Forelimb muscle (tissue), 1 donor: ENCODE measurements at regions not wholly inside any gene's neighbourhood (a gene's known extent, or its start where the extent isn't known, plus 50 kb on each side); places are given as distances from the start of the nearest gene placed in this dataset.

Source experiments
- DNase-seq: peaks from one replicate; pipeline ENCODE4 v3.0.0-alpha.2; 2013; ENCODE audit warnings: low read depth

DNA sequence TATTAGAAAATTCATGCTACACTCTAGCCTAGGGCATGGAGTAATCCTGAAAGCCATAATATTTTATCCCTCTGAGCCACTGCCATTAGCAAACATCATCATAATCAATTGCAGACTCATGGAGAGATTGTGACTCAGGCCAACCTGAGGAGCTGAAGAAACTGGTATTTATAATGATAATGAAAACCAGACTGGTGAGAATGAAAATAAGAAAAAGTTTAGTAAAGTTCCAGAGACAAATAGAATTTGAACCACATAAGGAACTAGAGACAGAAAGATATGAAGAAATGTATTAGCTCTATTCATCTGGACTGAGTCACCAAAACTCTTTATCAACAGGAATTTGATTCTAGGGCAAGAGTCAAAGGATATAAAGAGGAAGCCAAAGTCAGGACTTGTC, 158.7 kb downstream of the DRD1 start:
- DNase-seq: no peak

DNA sequence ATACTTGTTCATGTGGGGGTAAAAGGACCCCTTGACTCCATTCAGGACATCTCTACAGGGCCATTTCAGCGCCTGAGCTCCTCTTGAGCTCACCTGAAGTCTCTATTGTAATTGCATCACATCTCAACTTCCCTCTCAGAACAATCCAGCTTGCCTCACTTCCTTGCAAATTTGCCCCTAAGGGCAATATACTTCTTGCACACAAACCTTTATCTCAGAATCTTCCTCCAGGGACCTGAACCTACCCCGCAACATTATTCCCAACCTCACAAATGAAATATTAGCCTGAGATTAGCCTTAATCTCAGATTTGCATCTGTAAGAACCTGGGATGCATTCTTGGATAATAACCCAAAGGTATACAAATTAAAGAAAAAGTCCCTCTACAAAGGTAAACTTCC, 159.2 kb downstream of the DRD1 start:
- DNase-seq: no peak

- no peak for DNase-seq
Measured at GRCh38 chr5:175282611-175283225, 161.3 kb downstream of the DRD1 start.

DNA sequence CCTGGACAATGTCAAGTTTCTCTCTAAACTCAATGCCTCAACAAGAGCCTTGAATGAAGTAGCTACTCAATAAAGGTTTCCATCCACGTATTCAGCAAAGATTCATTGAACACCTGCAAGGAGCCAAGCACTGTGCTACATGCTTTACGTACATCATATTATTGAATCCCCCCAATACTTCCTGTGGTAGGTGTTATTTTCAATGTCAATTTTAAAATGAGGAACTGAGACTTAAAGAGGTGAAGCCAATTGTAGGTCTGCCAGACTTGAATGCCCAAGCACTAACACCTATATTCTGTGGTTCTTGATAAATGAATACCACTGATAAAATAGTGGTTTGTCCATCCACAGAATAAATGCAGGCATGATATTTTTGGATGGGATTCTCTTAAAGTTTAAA, 162.3 kb downstream of the DRD1 start:
- DNase-seq: no peak

- DNase-seq: no peak
Measured at GRCh38 chr5:175281257-175281656, 162.7 kb downstream of the DRD1 start.

DNA sequence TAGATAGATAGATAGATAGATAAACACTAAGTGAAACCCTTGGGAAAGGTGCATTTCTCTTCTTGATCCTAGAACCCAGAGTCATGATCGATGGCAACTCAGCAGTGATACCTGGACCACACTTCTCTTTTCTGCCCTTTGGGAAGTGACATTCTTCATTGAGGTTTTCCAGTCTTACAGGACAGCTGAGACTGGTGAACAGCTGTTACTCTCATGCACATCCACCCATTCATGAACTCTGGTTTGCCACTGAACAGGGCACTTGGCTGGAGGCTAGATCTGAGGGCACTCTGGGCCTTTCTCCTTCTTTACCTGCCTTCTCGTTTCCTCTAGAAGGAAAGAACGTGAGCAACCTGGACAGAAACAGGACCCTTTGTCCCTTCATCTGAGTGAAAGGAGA, 164.5 kb downstream of the DRD1 start:
- no peak for DNase-seq

DNA sequence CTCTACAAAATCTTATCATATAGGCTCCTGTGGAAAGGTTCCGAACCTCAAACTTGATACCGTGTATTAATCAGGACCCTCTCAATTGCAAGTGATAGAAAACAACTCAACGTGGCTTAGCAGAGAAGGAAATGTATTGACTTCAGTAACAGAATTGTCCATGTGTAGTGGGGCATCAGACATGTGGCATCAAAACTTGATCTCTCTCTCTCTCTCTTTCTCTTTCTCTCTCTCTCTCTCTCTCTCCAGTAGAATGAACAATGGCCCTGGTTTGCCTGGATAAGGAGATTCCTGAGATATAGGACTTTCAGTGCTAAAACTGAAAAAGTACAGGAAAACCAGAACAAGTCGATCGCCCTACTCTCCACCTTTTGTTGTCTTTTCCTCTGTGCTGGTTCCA, 168.2 kb downstream of the DRD1 start:
- DNase-seq: no peak

DNA sequence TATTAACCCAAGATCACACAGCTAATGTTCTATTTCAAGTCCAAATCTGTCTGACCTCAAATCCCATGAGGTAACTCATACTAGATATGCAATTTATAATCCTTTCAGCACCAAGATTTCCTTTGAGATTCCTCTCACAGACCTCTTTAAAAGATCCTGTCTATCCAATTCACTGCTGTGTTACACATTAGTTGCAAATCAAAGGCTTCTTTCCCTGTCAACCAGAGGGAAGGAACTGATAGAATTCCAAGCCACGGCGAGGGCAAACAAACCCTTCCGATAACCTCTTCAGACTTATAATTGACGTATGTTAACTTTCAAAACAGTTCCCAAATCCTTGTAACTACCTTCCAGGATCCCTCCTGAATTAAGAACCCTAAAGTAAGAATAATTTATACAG, 168.9 kb downstream of the DRD1 start:
- no peak for DNase-seq

DNA sequence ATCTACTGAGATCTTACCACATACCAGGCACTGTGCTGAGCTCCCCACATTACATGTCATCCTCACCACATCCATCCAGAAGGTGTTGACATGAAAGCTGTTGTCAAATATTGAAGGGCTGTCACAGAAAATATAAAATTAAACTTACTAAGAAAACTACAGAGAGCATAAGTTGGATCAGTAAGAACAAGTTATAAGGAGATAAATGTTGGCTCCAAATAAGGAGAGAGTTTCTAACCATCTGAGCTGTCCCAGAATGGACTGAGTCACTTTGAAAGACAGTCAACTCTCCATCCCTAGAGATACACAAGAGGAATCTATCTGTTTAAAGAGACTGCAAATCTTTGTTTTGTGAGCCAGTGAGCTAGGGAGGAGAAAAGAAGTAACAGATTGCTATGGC, 169.8 kb downstream of the DRD1 start:
- no peak for DNase-seq

GRCh38 chr5:175264406-175264805, 179.6 kb downstream of the DRD1 start:
- no peak for DNase-seq

GRCh38 chr5:175263776-175264175, 180.2 kb downstream of the DRD1 start:
- DNase-seq: no peak

DNA sequence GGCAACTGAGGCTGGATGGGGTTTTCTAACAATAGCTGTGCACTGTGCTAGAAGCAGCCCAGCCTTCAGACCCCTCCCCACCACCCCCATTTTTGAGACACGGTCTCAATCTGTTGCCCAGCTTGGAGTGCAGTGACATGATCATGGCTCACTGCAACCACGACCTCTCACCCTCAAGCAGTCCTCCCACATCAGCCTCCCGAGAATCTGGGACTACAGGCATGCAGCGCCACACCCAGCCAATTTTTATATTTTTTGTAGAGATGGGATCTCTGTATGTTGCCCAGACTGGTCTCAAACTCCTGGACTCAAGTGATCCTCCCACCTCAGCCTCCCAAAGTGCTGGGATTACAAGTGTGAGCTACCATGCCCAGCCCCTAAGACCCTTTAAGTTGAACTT, 182.5 kb downstream of the DRD1 start:
- no peak for DNase-seq

GRCh38 chr5:175261037-175261436, 182.9 kb downstream of the DRD1 start:
- DNase-seq: no peak

DNA sequence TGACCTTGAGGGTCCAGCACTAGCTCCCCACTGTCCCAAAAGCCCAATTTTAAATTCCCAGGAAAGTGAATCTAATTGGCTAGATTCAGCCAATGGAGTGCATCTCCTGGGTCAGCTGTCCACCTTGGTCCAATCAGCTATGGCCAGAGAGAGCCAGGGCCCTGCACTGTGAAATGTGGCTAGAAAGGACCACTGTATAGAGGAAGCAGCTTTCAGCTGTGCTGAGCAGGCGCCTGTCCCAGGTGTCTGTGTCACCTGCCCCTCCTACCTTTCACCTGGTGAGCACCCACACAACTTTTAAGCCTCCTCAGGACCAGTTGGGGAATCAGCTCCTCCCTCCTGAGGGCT, 186.2 kb downstream of the DRD1 start:
- no peak for DNase-seq

DNA sequence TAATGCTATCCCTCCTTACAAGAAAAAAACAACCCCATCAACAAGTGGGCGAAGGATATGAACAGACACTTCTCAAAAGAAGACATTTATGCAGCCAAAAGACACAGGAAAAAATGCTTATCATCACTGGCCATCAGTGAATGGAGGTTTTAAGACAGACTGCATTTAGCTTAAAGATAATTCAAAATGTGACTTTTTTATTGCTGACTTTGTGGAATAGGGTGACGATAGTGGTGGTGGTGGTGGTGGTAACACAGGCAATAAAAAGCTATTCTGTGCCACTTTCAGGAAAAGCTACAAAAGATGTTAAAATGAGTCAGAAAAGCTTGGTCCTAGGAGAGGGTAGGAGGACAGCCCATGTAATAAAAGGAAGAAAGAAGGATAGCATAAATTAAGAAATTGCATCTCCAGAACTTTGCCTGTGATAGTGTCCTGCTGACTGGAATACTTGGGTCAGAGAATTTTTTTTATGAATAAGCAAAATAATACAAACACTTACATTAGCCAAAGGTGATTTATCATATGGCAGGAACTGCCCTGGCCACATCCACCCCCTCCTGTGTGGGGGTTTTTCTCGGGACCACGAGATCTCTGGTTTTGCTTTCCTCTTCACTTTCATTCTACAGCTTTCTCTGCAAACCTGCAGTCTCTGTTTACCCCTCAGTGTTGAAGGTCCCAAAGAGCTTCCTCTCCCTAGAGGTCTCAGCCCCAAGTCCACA, 186.7 kb downstream of the DRD1 start:
- DNase-seq: no peak

DNA sequence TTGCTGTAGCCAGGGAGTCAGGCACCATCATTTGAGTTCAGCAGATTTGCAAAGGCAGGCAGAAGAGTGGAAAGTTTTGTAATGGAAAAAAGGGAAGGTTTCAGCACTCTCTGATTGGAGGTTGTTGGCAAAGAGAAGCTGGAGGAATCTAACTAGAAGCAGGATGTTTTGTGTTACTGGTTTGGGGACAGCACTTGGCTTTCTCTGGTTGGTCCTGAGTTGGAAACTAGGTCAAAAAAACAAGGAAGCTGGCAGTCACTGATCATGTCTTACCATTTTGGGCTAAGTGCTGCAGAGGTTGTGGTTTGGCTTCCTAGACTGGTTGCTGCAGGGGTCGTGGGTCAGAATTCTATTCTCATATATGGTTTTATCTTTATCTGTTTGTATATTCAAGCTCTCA, 189.8 kb downstream of the DRD1 start:
- no peak for DNase-seq

DNA sequence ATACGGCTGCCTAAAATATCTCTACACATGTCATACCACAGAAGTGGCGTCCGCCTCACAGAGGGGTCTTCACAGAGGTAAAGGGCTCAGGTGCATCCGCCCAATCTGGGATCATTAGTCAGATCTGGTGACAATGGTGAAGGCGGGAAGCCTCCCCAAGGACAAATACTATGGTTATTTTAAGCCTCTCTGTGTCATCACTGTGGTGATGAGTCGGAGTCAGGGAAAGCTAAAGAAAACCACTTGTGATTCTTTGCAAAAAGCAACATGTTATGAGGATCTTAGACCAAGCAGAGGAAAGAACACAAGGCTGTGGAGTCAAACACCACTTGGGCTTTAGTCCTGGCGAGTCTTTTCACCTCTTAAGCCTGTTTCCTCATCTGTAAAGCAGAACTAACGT, 190.4 kb downstream of the DRD1 start:
- DNase-seq: no peak

- DNase-seq: no peak
Measured at GRCh38 chr5:175252234-175252805, 191.7 kb downstream of the DRD1 start.

DNA sequence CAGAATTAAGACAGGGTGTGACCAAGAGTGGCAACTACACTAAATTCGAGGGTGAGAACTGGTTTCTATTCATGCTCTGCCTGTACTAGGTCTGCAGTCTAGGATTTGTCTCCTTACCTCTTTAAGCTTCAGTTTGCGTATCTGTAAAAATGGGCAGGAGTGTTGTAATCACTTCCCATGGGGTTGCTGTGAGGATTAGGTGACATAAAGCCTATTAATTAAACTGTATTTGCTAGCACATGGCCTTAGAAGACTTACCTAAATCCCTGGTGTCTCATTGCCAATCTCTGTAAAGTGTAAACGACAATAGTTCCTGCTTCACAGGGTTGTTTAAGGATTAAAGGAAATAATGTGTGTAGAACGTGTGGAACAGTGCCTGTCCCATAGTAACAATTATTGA, 193.6 kb downstream of the DRD1 start:
- no peak for DNase-seq

DNA sequence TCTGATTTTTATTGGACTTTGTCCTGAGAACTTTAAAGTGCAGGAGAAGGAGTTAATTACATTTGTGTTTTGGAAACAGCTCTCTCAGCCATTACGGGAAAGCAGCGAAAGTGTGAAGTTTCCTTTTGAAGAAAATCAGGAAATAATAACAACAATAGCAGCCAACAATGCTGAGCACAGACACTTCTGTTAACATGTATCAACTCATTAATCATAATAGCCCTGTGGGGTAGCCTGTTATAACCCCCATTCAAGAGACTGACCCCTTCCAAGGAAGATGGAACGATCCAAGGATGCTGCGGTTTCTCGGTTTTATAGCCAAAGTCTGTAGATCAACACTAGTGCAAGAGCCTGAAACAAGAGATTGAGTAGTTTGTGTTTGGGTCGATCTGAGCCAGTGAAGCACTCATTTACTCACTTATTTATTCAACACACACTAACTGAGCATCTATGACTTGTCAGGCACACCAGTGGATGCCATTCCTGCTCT, 195.5 kb downstream of the DRD1 start:
- no peak for DNase-seq

- DNase-seq: no peak
Measured at GRCh38 chr5:175246889-175247520, 197.0 kb downstream of the DRD1 start.

GRCh38 chr5:175246242-175246888, 197.6 kb downstream of the DRD1 start:
- DNase-seq: no peak
